HG03558 (cell line): ENCODE measurements at regions not wholly inside any gene's neighbourhood (a gene's known extent, or its start where the extent isn't known, plus 50 kb on each side); places are given as distances from the start of the nearest gene placed in this dataset.

ENCODE experiments used
- ATAC-seq: cut with Tn5 transposase; IDR thresholded peaks from one replicate; pipeline ENCODE4 v1.9.1; 2021; ENCODE audit warnings: moderate number of reproducible peaks; ENCODE audit not compliant: unreplicated experiment; ENCODE audit errors: extremely low read depth

- ATAC-seq, result no peak
These were observed 99.1 kb upstream of the NRXN3 start for GRCh38 chr14:78071016-78071549.

- ATAC-seq, result no peak
These were observed 97.1 kb upstream of the NRXN3 start for GRCh38 chr14:78073028-78073427.

GRCh38 chr14:78074561-78074960, 95.6 kb upstream of the NRXN3 start:
- no peak for ATAC-seq

- ATAC-seq, result no peak
These were observed 95.1 kb upstream of the NRXN3 start for GRCh38 chr14:78075033-78075432.

- ATAC-seq, result no peak
These were observed 94.5 kb upstream of the NRXN3 start for GRCh38 chr14:78075555-78076277.

GRCh38 chr14:78081245-78081644, 88.9 kb upstream of the NRXN3 start:
- no peak for ATAC-seq

GRCh38 chr14:78083837-78084236, 86.3 kb upstream of the NRXN3 start:
- ATAC-seq, result no peak

GRCh38 chr14:78086342-78086741, 83.8 kb upstream of the NRXN3 start:
- no peak for ATAC-seq

GRCh38 chr14:78088916-78089315, 81.3 kb upstream of the NRXN3 start:
- no peak for ATAC-seq

- no peak for ATAC-seq
These were observed 79.3 kb upstream of the NRXN3 start for GRCh38 chr14:78090864-78091263.

- ATAC-seq, result no peak
These were observed 78.8 kb upstream of the NRXN3 start for GRCh38 chr14:78091361-78091760.

- no peak for ATAC-seq
These were observed 78.1 kb upstream of the NRXN3 start for GRCh38 chr14:78092040-78092439.

GRCh38 chr14:78103271-78103670, 66.9 kb upstream of the NRXN3 start:
- no peak for ATAC-seq

- ATAC-seq, result no peak
These were observed 66.0 kb upstream of the NRXN3 start for GRCh38 chr14:78104160-78104559.

- no peak for ATAC-seq
These were observed 65.5 kb upstream of the NRXN3 start for GRCh38 chr14:78104655-78105054.

GRCh38 chr14:78106381-78106780, 63.8 kb upstream of the NRXN3 start:
- ATAC-seq, result no peak

GRCh38 chr14:78107166-78107565, 63.0 kb upstream of the NRXN3 start:
- ATAC-seq, result no peak

- ATAC-seq, result no peak
These were observed 50.7 kb upstream of the NRXN3 start for GRCh38 chr14:78119440-78119839.
